GM18511 (cell line): ENCODE measurements at regions not wholly inside any gene's neighbourhood (a gene's known extent, or its start where the extent isn't known, plus 50 kb on each side); places are given as distances from the start of the nearest gene placed in this dataset.

ENCODE experiments used
- ATAC-seq: cut with Tn5 transposase; IDR thresholded peaks from one replicate; pipeline ENCODE4 v1.9.1; 2021; ENCODE audit warnings: mild to moderate bottlenecking, moderate library complexity; ENCODE audit not compliant: unreplicated experiment

- ATAC-seq, result no peak
Observed at GRCh38 chr16:74232806-74233465, 63.7 kb upstream of the PSMD7 start.

- ATAC-seq, result no peak
Observed at GRCh38 chr16:74230126-74230525, 66.5 kb upstream of the PSMD7 start.

GRCh38 chr16:74226338-74226954 lies 70.2 kb upstream of the PSMD7 start:
- no peak for ATAC-seq

- no peak for ATAC-seq
Observed at GRCh38 chr16:74224828-74225612, 71.6 kb upstream of the PSMD7 start.

- ATAC-seq, result no peak
Observed at GRCh38 chr16:74221828-74222227, 74.8 kb upstream of the PSMD7 start.

- ATAC-seq, result no peak
Observed at GRCh38 chr16:74219706-74220105, 76.9 kb upstream of the PSMD7 start.

- no peak for ATAC-seq
Observed at GRCh38 chr16:74218871-74219270, 77.7 kb upstream of the PSMD7 start.

- no peak for ATAC-seq
Observed at GRCh38 chr16:74216319-74216718, 80.3 kb upstream of the PSMD7 start.

- no peak for ATAC-seq
Observed at GRCh38 chr16:74215249-74215648, 81.4 kb upstream of the PSMD7 start.

- no peak for ATAC-seq
Observed at GRCh38 chr16:74213372-74213771, 83.2 kb upstream of the PSMD7 start.

GRCh38 chr16:74210245-74210644 lies 86.4 kb upstream of the PSMD7 start:
- ATAC-seq, result no peak

GRCh38 chr16:74202009-74202408 lies 94.6 kb upstream of the PSMD7 start:
- no peak for ATAC-seq

GRCh38 chr16:74201576-74201975 lies 95.0 kb upstream of the PSMD7 start:
- no peak for ATAC-seq

- ATAC-seq, result no peak
Observed at GRCh38 chr16:74200921-74201320, 95.7 kb upstream of the PSMD7 start.

GRCh38 chr16:74199842-74200124 lies 96.8 kb upstream of the PSMD7 start:
- no peak for ATAC-seq

GRCh38 chr16:74199066-74199841 lies 97.4 kb upstream of the PSMD7 start:
- no peak for ATAC-seq

GRCh38 chr16:74192281-74192797 lies 104.3 kb upstream of the PSMD7 start:
- no peak for ATAC-seq

- ATAC-seq, result no peak
Observed at GRCh38 chr16:74190292-74190691, 106.3 kb upstream of the PSMD7 start.

GRCh38 chr16:74188856-74189255 lies 107.8 kb upstream of the PSMD7 start:
- no peak for ATAC-seq

- no peak for ATAC-seq
Observed at GRCh38 chr16:74186561-74186971, 110.0 kb upstream of the PSMD7 start.

- ATAC-seq, result no peak
Observed at GRCh38 chr16:74184839-74185238, 111.8 kb upstream of the PSMD7 start.
